Gastroesophageal sphincter (tissue), 3 donors: ENCODE measurements at regions not wholly inside any gene's neighbourhood (a gene's known extent, or its start where the extent isn't known, plus 50 kb on each side); places are given as distances from the start of the nearest gene placed in this dataset.

Source experiments
- EP300 ChIP-seq: sonication (generic); formaldehyde crosslinking; IDR thresholded peaks from one replicate; pipeline ENCODE4 v1.6.1; 2017; ENCODE audit warnings: antibody characterized with exemption, mild to moderate bottlenecking
- POLR2A ChIP-seq, 2 donors: fragments of 450-650 bp; IDR thresholded peaks; one replicate each; pipeline ENCODE4 v1.6.1; 2017; ENCODE audit warnings: antibody characterized with exemption in 2 of 2, mild to moderate bottlenecking in 2 of 2, moderate library complexity in 1 of 2
- POLR2AphosphoS5 ChIP-seq: sonication (generic); formaldehyde crosslinking; IDR thresholded peaks from one replicate; pipeline ENCODE4 v1.6.1; 2017; ENCODE audit warnings: antibody characterized with exemption
- TF ChIP-seq, protein P1 (sequence below), 4 experiments: fragments of 200-600 bp in 2 of 4; fragments of 450-650 bp in 2 of 4; sonication (generic) in 1 of 4; IDR thresholded peaks; one replicate each; pipeline ENCODE4 v1.5.1; 2017 to 2019; ENCODE audit warnings: antibody characterized with exemption in 4 of 4, mild to moderate bottlenecking in 2 of 4, moderate library complexity in 2 of 4

DNA sequence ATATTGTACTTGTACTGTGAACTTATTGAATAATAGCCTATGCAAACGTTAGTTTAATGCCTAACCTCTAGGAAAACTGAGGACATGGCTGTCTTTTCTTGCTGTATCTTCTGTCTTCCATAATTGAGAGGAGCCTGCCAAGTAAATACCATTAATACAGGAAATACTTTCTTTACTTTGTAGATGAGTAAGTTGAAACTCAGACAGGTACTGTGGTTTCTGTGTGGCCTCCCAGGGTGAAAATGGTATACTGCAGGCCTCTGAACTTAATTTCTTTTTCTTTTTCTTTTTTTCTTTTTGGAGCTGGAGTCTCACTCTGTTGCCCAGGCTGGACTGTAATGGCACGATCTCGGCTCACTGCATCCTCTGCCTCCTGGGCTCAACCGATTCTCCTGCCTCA, 208.8 kb upstream of the ADGRL4 start:
- TF ChIP-seq, protein P1, sequence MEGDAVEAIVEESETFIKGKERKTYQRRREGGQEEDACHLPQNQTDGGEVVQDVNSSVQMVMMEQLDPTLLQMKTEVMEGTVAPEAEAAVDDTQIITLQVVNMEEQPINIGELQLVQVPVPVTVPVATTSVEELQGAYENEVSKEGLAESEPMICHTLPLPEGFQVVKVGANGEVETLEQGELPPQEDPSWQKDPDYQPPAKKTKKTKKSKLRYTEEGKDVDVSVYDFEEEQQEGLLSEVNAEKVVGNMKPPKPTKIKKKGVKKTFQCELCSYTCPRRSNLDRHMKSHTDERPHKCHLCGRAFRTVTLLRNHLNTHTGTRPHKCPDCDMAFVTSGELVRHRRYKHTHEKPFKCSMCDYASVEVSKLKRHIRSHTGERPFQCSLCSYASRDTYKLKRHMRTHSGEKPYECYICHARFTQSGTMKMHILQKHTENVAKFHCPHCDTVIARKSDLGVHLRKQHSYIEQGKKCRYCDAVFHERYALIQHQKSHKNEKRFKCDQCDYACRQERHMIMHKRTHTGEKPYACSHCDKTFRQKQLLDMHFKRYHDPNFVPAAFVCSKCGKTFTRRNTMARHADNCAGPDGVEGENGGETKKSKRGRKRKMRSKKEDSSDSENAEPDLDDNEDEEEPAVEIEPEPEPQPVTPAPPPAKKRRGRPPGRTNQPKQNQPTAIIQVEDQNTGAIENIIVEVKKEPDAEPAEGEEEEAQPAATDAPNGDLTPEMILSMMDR (IDR thresholded peaks at IDR 0.05): no peak
- no peak for TF ChIP-seq POLR2A (IDR thresholded peaks at IDR 0.05)
- no peak for TF ChIP-seq POLR2AphosphoS5
- no peak for TF ChIP-seq EP300
